Nephron progenitor cell (in vitro differentiated cells): ENCODE measurements at regions not wholly inside any gene's neighbourhood (a gene's known extent, or its start where the extent isn't known, plus 50 kb on each side); places are given as distances from the start of the nearest gene placed in this dataset.

Source experiments
- DNase-seq: peaks from one replicate; pipeline ENCODE4 v3.0.0; 2021
- H3K27ac Mint-ChIP-seq: 2 replicates; pipeline ENCODE4 v1.8.0; 2021; ENCODE audit warnings: mild to moderate bottlenecking, moderate library complexity, mixed read lengths
- H3K27me3 Mint-ChIP-seq: 2 replicates; pipeline ENCODE4 v1.8.0; 2021; ENCODE audit warnings: mild to moderate bottlenecking, low read depth, mixed read lengths; ENCODE audit not compliant: poor library complexity
- H3K36me3 Mint-ChIP-seq: 2 replicates; pipeline ENCODE4 v1.8.0; 2021; ENCODE audit warnings: low read depth, mixed read lengths
- H3K4me1 Mint-ChIP-seq: 2 replicates; pipeline ENCODE4 v1.8.0; 2021; ENCODE audit warnings: mixed read lengths
- H3K4me3 Mint-ChIP-seq: 2 replicates; pipeline ENCODE4 v1.8.0; 2021; ENCODE audit warnings: mild to moderate bottlenecking, moderate library complexity, mixed read lengths
- H3K9me3 Mint-ChIP-seq: 2 replicates; pipeline ENCODE4 v1.8.0; 2021; ENCODE audit warnings: mild to moderate bottlenecking, moderate library complexity, mixed read lengths
- TF ChIP-seq, protein P1 (sequence below): fragments of 200-600 bp; sonication (generic); IDR thresholded peaks from 2 replicates; pipeline ENCODE4 v1.5.0; 2021; ENCODE audit warnings: antibody characterized with exemption

DNA sequence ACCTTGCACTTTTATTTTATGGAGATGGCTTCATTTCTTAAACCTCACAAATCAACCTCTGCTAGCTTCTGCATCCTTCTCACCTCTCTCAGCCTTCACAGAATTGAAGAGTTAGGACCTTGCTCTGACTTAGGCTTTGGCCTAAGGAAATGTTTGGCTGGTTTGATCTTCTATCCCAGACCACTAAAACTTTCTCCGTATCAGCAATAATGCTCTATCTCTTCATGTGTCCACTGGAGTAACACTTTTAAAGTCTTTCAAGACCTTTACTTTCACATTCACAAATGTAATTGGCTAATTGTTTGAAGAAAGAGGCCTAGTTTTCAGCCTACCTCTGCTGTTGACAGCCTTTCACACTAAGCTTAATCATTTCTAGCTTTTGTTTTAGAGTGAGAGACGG is 212.9 kb downstream of the TTLL2 start:
- no peak overlapping the region for H3K4me3 Mint-ChIP-seq
- H3K4me1 Mint-ChIP-seq: peaks cover 7% of the 10 kb centered on the region
- no peak for DNase-seq
- no peak overlapping the region for H3K27ac Mint-ChIP-seq
- peaks cover 28% of the 10 kb centered on the region for H3K36me3 Mint-ChIP-seq
- peaks cover 2% of the 10 kb centered on the region for H3K27me3 Mint-ChIP-seq
- H3K9me3 Mint-ChIP-seq: peaks cover 56% of the 10 kb centered on the region
- TF ChIP-seq, protein P1, sequence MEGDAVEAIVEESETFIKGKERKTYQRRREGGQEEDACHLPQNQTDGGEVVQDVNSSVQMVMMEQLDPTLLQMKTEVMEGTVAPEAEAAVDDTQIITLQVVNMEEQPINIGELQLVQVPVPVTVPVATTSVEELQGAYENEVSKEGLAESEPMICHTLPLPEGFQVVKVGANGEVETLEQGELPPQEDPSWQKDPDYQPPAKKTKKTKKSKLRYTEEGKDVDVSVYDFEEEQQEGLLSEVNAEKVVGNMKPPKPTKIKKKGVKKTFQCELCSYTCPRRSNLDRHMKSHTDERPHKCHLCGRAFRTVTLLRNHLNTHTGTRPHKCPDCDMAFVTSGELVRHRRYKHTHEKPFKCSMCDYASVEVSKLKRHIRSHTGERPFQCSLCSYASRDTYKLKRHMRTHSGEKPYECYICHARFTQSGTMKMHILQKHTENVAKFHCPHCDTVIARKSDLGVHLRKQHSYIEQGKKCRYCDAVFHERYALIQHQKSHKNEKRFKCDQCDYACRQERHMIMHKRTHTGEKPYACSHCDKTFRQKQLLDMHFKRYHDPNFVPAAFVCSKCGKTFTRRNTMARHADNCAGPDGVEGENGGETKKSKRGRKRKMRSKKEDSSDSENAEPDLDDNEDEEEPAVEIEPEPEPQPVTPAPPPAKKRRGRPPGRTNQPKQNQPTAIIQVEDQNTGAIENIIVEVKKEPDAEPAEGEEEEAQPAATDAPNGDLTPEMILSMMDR: no peak

DNA sequence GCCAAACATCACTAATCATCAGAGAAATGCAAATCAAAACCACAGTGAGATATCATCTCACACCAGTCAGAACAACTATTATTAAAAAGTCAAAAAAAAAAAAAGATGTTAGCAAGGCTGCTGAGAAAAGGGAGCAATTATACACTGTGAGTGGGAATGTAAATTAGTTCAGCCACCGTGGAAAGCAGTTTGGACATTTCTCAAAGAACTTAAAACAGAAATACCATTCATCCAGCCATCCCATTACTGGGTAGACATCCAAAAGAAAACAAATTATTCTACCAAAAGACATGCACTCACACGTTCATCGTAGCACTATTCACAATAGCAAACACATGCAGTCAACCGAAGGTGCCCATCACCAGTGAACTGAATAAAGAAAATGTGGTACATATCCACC is 213.9 kb downstream of the TTLL2 start:
- H3K4me1 Mint-ChIP-seq: no peaks in the 10 kb centered on the region
- H3K36me3 Mint-ChIP-seq: peaks cover 23% of the 10 kb centered on the region
- DNase-seq: no peak
- no peak overlapping the region for H3K27ac Mint-ChIP-seq
- TF ChIP-seq, protein P1: no peak
- H3K27me3 Mint-ChIP-seq: peaks cover 2% of the 10 kb centered on the region
- H3K9me3 Mint-ChIP-seq: peaks cover 50% of the 10 kb centered on the region
- H3K4me3 Mint-ChIP-seq: no peak overlapping the region

DNA sequence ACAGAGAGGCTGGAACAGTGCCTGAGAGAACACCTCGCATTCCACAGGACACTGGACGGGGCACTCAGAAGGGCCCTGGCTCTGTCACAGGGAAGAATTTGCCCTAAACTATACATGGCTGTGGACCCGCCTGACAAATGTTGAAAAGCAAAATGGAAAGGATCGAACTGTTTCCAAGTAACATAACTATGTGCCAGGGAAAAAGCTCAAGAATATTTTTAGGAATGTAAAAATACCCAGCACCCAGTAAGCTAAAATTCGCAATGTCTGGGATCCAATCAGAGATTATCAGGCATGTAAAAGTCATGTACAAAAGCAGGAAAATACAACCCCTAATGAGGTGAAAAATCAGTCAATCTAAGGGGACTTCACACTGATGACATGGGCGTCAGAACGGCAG is 215.9 kb downstream of the TTLL2 start:
- Mint-ChIP-seq H3K27me3 (peaks cover 4% of the 10 kb centered on the region), H3K4me3 (no peak overlapping the region), H3K4me1 (peaks cover 4% of the 10 kb centered on the region), H3K36me3 (peaks cover 23% of the 10 kb centered on the region), H3K27ac (no peak overlapping the region), H3K9me3 (peaks cover 44% of the 10 kb centered on the region)
- TF ChIP-seq, protein P1: no peak
- no peak for DNase-seq

DNA sequence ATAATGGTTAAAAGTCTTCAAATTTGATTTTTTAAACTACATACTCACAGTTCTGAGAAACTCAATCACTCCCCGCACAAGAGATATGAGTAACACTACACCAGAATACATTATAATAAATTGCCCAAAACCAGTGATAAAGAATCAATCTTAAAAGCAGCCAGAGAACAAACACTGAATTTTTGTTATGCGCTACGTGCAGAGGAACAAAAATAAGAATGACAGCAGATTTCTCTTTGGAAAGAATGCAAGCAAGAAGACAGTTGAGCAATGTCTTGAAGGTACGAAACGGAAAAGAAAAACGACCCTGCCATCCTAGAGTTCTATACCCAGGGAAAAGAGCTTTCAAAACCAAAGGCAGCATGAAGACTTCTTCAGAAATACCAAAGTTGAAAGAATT is 216.7 kb downstream of the TTLL2 start:
- H3K36me3 Mint-ChIP-seq: peaks cover 23% of the 10 kb centered on the region
- TF ChIP-seq, protein P1: no peak
- H3K27ac Mint-ChIP-seq: no peak overlapping the region
- H3K4me3 Mint-ChIP-seq: no peak overlapping the region
- H3K27me3 Mint-ChIP-seq: peaks cover 11% of the 10 kb centered on the region
- H3K9me3 Mint-ChIP-seq: peaks cover 40% of the 10 kb centered on the region
- DNase-seq: no peak
- peaks cover 5% of the 10 kb centered on the region for H3K4me1 Mint-ChIP-seq

DNA sequence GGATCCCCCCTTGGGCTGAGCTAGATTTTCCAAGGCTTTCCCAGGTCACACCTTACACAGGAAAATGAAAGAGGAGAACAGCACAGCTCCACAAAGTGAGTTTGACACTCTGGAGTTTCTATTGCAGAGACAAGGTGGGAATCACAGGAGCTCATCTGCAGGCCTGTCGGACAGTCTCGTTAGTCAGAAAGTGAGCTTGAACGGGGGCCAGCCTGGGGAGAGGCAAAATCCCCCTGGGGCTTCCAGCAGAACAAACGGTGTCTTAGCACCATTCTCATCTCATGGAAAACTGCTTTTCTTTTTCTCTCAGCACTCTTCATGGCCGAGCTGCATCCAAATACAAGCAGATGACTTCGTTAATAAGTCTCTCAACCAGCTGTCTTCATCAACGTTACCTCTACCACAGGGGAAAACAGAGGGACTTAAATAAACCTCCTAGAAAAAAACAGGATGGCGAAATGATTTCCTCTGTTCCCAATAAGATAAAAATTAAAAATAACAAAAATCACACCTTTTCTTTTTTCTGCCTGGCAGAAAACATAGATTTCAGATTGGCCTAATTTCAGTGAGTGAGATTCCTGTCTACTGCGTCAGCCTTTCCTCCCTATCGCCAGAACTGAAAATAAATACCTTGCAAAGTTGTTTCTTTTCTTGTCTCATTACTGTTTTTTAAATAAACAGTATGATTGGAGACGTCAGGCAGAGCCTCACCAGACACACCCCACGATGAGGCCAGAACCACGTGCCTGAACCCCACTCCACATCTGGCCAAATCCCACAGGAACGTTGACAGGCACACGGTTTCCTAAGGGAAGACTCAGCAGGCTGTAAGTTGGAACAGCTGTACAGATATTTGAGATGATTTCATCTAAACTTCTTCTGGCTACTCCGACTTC is 219.0 kb downstream of the TTLL2 start:
- TF ChIP-seq, protein P1: no peak
- Mint-ChIP-seq H3K27me3 (peaks cover 11% of the 10 kb centered on the region), H3K9me3 (peaks cover 33% of the 10 kb centered on the region), H3K4me1 (peaks cover 5% of the 10 kb centered on the region), H3K27ac (no peak overlapping the region), H3K4me3 (no peak overlapping the region), H3K36me3 (peaks cover 23% of the 10 kb centered on the region)
- no peak for DNase-seq
